ENCODE measurements at regions not wholly inside any gene's neighbourhood (a gene's known extent, or its start where the extent isn't known, plus 50 kb on each side); places are given as distances from the start of the nearest gene placed in this dataset.

DNA sequence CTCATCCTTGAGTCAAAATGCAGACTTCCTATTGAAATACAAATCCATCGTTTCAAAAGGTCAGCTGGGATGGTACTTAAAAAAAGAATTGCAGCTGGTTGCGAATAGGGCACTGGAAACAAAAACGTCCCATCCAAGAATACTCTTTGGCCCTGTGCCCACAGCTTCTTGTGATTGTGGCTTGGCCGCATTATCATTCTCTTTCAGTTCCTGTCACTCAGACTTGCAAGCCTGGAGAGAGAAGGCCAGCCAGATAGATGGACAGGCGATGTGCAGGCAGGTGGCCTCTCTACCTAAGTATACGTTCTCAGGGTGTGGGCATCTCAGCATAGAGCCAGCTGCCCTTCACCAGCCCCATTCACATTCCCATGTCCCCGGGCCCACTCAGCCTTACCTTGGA is 208.5 kb upstream of the ZNF536 start:
- ATAC-seq (ENCODE audit: low read depth) (no peak), DNase-seq (ENCODE audit: low spot score) (no peak)
- no peaks in the 10 kb centered on the region for H3K36me3 ChIP-seq (ENCODE audit: low read depth)
- no peaks in the 10 kb centered on the region for H3K4me1 ChIP-seq (ENCODE audit: insufficient read depth, poor library complexity, severe bottlenecking)
- TF ChIP-seq CTCF (IDR thresholded peaks at IDR 0.05; ENCODE audit: poor library complexity, severe bottlenecking): no peak
- no peaks in the 10 kb centered on the region for H3K9me3 ChIP-seq (ENCODE audit: severe bottlenecking)
- H3K4me3 ChIP-seq (ENCODE audit: severe bottlenecking): no peak overlapping the region
- H3K27ac ChIP-seq (ENCODE audit: poor library complexity, severe bottlenecking): no peak overlapping the region
- no peaks in the 10 kb centered on the region for H3K27me3 ChIP-seq (ENCODE audit: insufficient read depth, poor library complexity, severe bottlenecking)

DNA sequence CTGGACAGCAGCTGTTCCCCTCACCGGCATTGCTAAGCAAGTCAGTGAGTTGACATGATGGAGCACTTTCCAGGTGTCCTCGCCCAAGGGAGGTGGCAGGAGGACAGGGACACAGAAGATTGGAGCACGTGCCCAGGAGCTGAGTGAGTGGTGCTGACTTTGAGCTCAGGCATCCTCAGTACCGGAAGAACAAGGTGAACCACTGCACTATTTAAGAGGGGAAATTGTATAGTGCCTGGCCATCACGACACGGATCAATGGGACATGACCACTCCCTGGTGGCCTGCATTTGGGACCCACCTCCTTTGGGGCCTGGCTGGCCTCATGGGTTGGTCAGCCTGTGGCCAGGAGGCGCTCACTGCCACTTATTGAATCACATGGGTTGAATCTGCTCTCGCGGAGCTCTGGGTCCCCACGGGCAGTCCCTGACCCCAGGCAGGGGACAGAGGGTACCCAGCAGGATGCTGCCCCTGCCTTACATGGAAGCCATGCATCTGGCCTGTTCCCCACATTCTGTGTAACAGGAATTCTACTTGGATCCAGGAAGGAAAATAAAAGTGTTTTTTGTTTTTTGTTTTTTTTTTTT is 206.9 kb upstream of the ZNF536 start:
- H3K9me3 ChIP-seq (ENCODE audit: severe bottlenecking): no peaks in the 10 kb centered on the region

GRCh38 chr19:30167206-30167868 is 204.8 kb upstream of the ZNF536 start:
- DNase-seq (ENCODE audit: low spot score): no peak
- ATAC-seq (ENCODE audit: low read depth): no peak

More for the DNA sequence above, 206.9 kb upstream of the ZNF536 start:
- DNase-seq (ENCODE audit: low spot score) (no peak), ATAC-seq (ENCODE audit: low read depth) (no peak)
- Histone ChIP-seq H3K27ac (ENCODE audit: poor library complexity, severe bottlenecking) (no peak overlapping the region), H3K4me3 (ENCODE audit: severe bottlenecking) (no peak overlapping the region), H3K4me1 (ENCODE audit: insufficient read depth, poor library complexity, severe bottlenecking) (no peaks in the 10 kb centered on the region), H3K36me3 (ENCODE audit: low read depth) (no peaks in the 10 kb centered on the region), H3K27me3 (ENCODE audit: insufficient read depth, poor library complexity, severe bottlenecking) (no peaks in the 10 kb centered on the region)
- TF ChIP-seq CTCF (IDR thresholded peaks at IDR 0.05; ENCODE audit: poor library complexity, severe bottlenecking): no peak

GRCh38 chr19:30167976-30168635 is 204.1 kb upstream of the ZNF536 start:
- Histone ChIP-seq H3K36me3 (ENCODE audit: low read depth) (no peaks in the 10 kb centered on the region), H3K9me3 (ENCODE audit: severe bottlenecking) (no peaks in the 10 kb centered on the region)
- ATAC-seq (ENCODE audit: low read depth): no peak

More at GRCh38 chr19:30167206-30167868, 204.8 kb upstream of the ZNF536 start:
- Histone ChIP-seq H3K4me3 (ENCODE audit: severe bottlenecking) (no peak overlapping the region), H3K27me3 (ENCODE audit: insufficient read depth, poor library complexity, severe bottlenecking) (no peaks in the 10 kb centered on the region), H3K9me3 (ENCODE audit: severe bottlenecking) (no peaks in the 10 kb centered on the region), H3K4me1 (ENCODE audit: insufficient read depth, poor library complexity, severe bottlenecking) (no peaks in the 10 kb centered on the region), H3K36me3 (ENCODE audit: low read depth) (no peaks in the 10 kb centered on the region), H3K27ac (ENCODE audit: poor library complexity, severe bottlenecking) (no peak overlapping the region)
- TF ChIP-seq CTCF (IDR thresholded peaks at IDR 0.05; ENCODE audit: poor library complexity, severe bottlenecking): no peak

More at GRCh38 chr19:30167976-30168635, 204.1 kb upstream of the ZNF536 start:
- Histone ChIP-seq H3K27me3 (ENCODE audit: insufficient read depth, poor library complexity, severe bottlenecking) (no peaks in the 10 kb centered on the region), H3K4me1 (ENCODE audit: insufficient read depth, poor library complexity, severe bottlenecking) (no peaks in the 10 kb centered on the region), H3K27ac (ENCODE audit: poor library complexity, severe bottlenecking) (no peak overlapping the region), H3K4me3 (ENCODE audit: severe bottlenecking) (no peak overlapping the region)
- DNase-seq (ENCODE audit: low spot score): no peak
- no peak for TF ChIP-seq CTCF (IDR thresholded peaks at IDR 0.05; ENCODE audit: poor library complexity, severe bottlenecking)

All from RWPE2 (cell line).